ENCODE measurements at regions not wholly inside any gene's neighbourhood (a gene's known extent, or its start where the extent isn't known, plus 50 kb on each side); places are given as distances from the start of the nearest gene placed in this dataset.

DNA sequence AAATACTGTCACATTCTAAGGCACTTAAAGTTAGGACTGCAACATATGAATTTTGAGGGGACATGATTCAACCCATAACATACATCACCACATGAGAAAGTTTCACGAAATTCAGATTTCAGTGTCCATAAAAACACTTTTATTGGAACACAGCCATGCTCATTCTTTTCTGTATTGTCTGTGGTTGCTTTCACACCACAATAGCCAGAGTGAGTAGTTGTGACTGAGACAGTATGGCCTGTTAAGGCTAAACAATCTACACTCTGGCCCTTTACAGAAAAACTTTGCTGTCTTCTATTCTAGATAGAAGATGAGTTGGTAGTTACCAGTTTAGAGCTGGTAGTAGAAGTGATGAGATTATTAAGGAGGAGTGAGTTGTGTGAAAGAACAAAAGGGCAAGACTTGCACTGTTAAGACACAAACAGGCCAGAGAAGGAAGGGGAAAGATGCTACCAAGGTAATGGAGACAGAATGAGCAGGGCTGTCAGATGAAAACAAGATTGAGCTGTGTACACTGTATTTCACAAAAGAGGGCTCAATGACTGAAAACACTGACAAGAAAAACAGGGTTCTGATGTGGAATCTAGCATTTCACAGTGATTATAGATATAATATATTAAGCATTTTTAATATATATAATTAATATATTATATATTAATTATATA is 108.6 kb downstream of the PPP1R3A start:
- no peak for DNase-seq

DNA sequence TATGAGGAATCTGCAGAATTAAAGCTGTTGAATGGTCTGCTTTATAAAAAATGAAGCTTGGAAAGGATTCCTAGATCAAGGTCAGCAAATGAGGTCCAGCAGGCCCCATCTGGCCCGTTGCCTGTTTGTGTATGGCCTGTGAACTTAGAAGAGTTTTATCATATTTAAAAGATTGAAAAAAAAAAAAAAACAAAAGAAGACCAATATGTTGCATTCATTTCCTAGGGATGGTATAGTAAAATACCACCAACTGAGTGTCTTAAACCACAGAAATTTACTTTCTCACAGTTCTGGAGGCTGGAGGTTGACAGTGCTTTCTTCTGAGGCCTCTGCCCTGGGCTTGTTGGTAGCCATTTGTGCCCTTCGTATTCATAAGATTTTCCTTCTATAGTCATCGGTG is 109.2 kb downstream of the PPP1R3A start:
- Histone ChIP-seq H3K4me1 (ENCODE audit: insufficient read depth, low read length) (no peaks in the 10 kb centered on the region), H3K27me3 (ENCODE audit: insufficient read depth, low read length, poor library complexity) (peaks cover 3% of the 10 kb centered on the region), H2AFZ (ENCODE audit: low read depth, low read length) (no peak overlapping the region), H3K4me3 (ENCODE audit: low read depth in 1 of 2, low read length in 2 of 2) (no peak overlapping the region), H3K9me3 (ENCODE audit: insufficient read depth, low read length, severe bottlenecking) (no peaks in the 10 kb centered on the region), H3K27ac (ENCODE audit: low read length) (no peak overlapping the region), H3K36me3 (ENCODE audit: insufficient read depth, low read length) (no peaks in the 10 kb centered on the region), H3K9ac (ENCODE audit: low read depth, low read length) (no peak overlapping the region), H4K20me1 (ENCODE audit: insufficient read depth, low read length) (no peaks in the 10 kb centered on the region), H3K79me2 (ENCODE audit: insufficient read depth, low read length) (no peaks in the 10 kb centered on the region), H3K4me2 (ENCODE audit: insufficient read depth, low read length) (no peak overlapping the region)
- no peak for DNase-seq
- no peak for ATAC-seq (ENCODE audit: insufficient read depth, low read depth)
- TF ChIP-seq EZH2 (IDR thresholded peaks at IDR 0.05; ENCODE audit: borderline replicate concordance, low read depth, low read length, severe bottlenecking): no peak
- TF ChIP-seq, protein P1, sequence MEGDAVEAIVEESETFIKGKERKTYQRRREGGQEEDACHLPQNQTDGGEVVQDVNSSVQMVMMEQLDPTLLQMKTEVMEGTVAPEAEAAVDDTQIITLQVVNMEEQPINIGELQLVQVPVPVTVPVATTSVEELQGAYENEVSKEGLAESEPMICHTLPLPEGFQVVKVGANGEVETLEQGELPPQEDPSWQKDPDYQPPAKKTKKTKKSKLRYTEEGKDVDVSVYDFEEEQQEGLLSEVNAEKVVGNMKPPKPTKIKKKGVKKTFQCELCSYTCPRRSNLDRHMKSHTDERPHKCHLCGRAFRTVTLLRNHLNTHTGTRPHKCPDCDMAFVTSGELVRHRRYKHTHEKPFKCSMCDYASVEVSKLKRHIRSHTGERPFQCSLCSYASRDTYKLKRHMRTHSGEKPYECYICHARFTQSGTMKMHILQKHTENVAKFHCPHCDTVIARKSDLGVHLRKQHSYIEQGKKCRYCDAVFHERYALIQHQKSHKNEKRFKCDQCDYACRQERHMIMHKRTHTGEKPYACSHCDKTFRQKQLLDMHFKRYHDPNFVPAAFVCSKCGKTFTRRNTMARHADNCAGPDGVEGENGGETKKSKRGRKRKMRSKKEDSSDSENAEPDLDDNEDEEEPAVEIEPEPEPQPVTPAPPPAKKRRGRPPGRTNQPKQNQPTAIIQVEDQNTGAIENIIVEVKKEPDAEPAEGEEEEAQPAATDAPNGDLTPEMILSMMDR (IDR thresholded peaks at IDR 0.05; ENCODE audit: borderline replicate concordance, extremely low read depth, low read length, poor library complexity, severe bottlenecking): no peak

More for the DNA sequence above, 108.6 kb downstream of the PPP1R3A start:
- no peak overlapping the region for H3K27ac ChIP-seq (ENCODE audit: low read length)
- no peak overlapping the region for H3K9ac ChIP-seq (ENCODE audit: low read depth, low read length)
- no peak for TF ChIP-seq EZH2 (IDR thresholded peaks at IDR 0.05; ENCODE audit: borderline replicate concordance, low read depth, low read length, severe bottlenecking)
- TF ChIP-seq, protein P1 (IDR thresholded peaks at IDR 0.05; ENCODE audit: borderline replicate concordance, extremely low read depth, low read length, poor library complexity, severe bottlenecking): no peak
- no peaks in the 10 kb centered on the region for H3K4me1 ChIP-seq (ENCODE audit: insufficient read depth, low read length)
- H3K4me3 ChIP-seq (ENCODE audit: low read depth in 1 of 2, low read length in 2 of 2): no peak overlapping the region
- H3K79me2 ChIP-seq (ENCODE audit: insufficient read depth, low read length): no peaks in the 10 kb centered on the region
- no peaks in the 10 kb centered on the region for H3K36me3 ChIP-seq (ENCODE audit: insufficient read depth, low read length)
- H3K9me3 ChIP-seq (ENCODE audit: insufficient read depth, low read length, severe bottlenecking): no peaks in the 10 kb centered on the region
- peaks cover 3% of the 10 kb centered on the region for H3K27me3 ChIP-seq (ENCODE audit: insufficient read depth, low read length, poor library complexity)
- no peaks in the 10 kb centered on the region for H4K20me1 ChIP-seq (ENCODE audit: insufficient read depth, low read length)
- H2AFZ ChIP-seq (ENCODE audit: low read depth, low read length): no peak overlapping the region
- no peak overlapping the region for H3K4me2 ChIP-seq (ENCODE audit: insufficient read depth, low read length)
- peak; percentile 42; the same call in 1 of the 3 replicates for ATAC-seq (ENCODE audit: insufficient read depth, low read depth)

DNA sequence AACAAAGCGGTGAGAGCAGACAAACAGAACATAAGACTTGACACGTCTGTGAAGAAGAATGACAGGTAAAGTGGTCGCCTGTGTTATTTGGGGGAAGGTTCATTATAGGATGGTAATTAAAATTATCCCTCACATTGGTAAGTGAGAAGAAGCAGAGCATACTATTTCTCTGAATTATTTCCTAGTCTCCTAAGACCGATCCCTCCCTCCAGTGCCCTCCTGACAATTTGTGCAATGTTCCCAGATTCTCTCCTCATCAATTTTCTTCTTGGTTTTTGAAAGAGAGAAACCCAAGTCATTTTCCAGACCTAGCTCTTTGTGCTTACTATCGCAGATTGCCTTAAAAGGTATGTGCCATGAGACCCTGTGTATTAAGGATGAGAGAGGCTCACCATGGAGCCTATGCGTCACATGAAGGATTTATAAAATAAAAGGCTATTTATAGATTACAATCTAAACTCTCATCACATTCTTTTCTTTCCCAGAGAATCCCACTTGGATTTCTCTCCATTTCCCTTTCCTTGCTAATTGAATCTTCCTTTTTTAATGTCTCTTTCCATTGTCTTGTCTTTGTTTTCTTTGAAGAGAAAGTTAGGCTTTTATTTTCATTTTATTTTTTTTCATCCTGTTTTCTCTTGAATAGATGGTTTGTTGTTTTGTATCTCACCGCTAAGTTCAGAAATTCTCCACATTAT is 112.0 kb downstream of the PPP1R3A start:
- no peaks in the 10 kb centered on the region for H4K20me1 ChIP-seq (ENCODE audit: insufficient read depth, low read length)
- no peaks in the 10 kb centered on the region for H3K27me3 ChIP-seq (ENCODE audit: insufficient read depth, low read length, poor library complexity)
- no peak overlapping the region for H3K9ac ChIP-seq (ENCODE audit: low read depth, low read length)
- no peaks in the 10 kb centered on the region for H3K9me3 ChIP-seq (ENCODE audit: insufficient read depth, low read length, severe bottlenecking)
- no peaks in the 10 kb centered on the region for H3K4me1 ChIP-seq (ENCODE audit: insufficient read depth, low read length)
- H3K4me3 ChIP-seq (ENCODE audit: low read depth in 1 of 2, low read length in 2 of 2): no peak overlapping the region
- no peak for TF ChIP-seq EZH2 (IDR thresholded peaks at IDR 0.05; ENCODE audit: borderline replicate concordance, low read depth, low read length, severe bottlenecking)
- TF ChIP-seq, protein P1 (IDR thresholded peaks at IDR 0.05; ENCODE audit: borderline replicate concordance, extremely low read depth, low read length, poor library complexity, severe bottlenecking): no peak
- H3K4me2 ChIP-seq (ENCODE audit: insufficient read depth, low read length): no peak overlapping the region
- no peak overlapping the region for H2AFZ ChIP-seq (ENCODE audit: low read depth, low read length)
- no peaks in the 10 kb centered on the region for H3K36me3 ChIP-seq (ENCODE audit: insufficient read depth, low read length)
- no peak overlapping the region for H3K27ac ChIP-seq (ENCODE audit: low read length)
- ATAC-seq (ENCODE audit: insufficient read depth, low read depth) (no peak), DNase-seq (no peak)
- no peaks in the 10 kb centered on the region for H3K79me2 ChIP-seq (ENCODE audit: insufficient read depth, low read length)

All from DND-41 (cell line).